ENCODE measurements at regions not wholly inside any gene's neighbourhood (a gene's known extent, or its start where the extent isn't known, plus 50 kb on each side); places are given as distances from the start of the nearest gene placed in this dataset.
"Not testable (repeated sequence)": the region's sequence is repeated elsewhere in the genome, so short reads cannot be mapped to it uniquely, and the experiment has no call there.

- H3K36me3 ChIP-seq: no peaks in the 10 kb centered on the region
- no peak for DNase-seq (ENCODE audit: low read depth in 1 of 2, low spot score in 1 of 2)
- TF ChIP-seq CTCF (IDR thresholded peaks at IDR 0.05; ENCODE audit: low read depth, low read length): no peak
Observed at GRCh38 chr14:86782092-86782580, 1210.8 kb downstream of the GALC start.

GRCh38 chr14:86780876-86781510 lies 1212.0 kb downstream of the GALC start:
- no peaks in the 10 kb centered on the region for H3K4me1 ChIP-seq (ENCODE audit: low read depth)

More at GRCh38 chr14:86782092-86782580, 1210.8 kb downstream of the GALC start:
- no peaks in the 10 kb centered on the region for H3K27me3 ChIP-seq
- H3K9me3 ChIP-seq (ENCODE audit: low read depth): no peaks in the 10 kb centered on the region
- no peak overlapping the region for H3K27ac ChIP-seq
- no peak overlapping the region for H3K4me3 ChIP-seq
- H3K4me1 ChIP-seq (ENCODE audit: low read depth): no peaks in the 10 kb centered on the region

GRCh38 chr14:86780461-86780860 lies 1212.5 kb downstream of the GALC start:
- Histone ChIP-seq H3K4me1 (ENCODE audit: low read depth) (no peaks in the 10 kb centered on the region), H3K27ac (no peak overlapping the region), H3K9me3 (ENCODE audit: low read depth) (no peaks in the 10 kb centered on the region), H3K4me3 (no peak overlapping the region), H3K36me3 (no peaks in the 10 kb centered on the region), H3K27me3 (no peaks in the 10 kb centered on the region)
- no peak for DNase-seq (ENCODE audit: low read depth in 1 of 2, low spot score in 1 of 2)
- TF ChIP-seq CTCF (IDR thresholded peaks at IDR 0.05; ENCODE audit: low read depth, low read length): no peak

More at GRCh38 chr14:86780876-86781510, 1212.0 kb downstream of the GALC start:
- no peak overlapping the region for H3K4me3 ChIP-seq
- no peaks in the 10 kb centered on the region for H3K9me3 ChIP-seq (ENCODE audit: low read depth)
- TF ChIP-seq CTCF (IDR thresholded peaks at IDR 0.05; ENCODE audit: low read depth, low read length): no peak
- no peaks in the 10 kb centered on the region for H3K27me3 ChIP-seq
- no peak overlapping the region for H3K27ac ChIP-seq
- no peak for DNase-seq (ENCODE audit: low read depth in 1 of 2, low spot score in 1 of 2)
- no peaks in the 10 kb centered on the region for H3K36me3 ChIP-seq

DNA sequence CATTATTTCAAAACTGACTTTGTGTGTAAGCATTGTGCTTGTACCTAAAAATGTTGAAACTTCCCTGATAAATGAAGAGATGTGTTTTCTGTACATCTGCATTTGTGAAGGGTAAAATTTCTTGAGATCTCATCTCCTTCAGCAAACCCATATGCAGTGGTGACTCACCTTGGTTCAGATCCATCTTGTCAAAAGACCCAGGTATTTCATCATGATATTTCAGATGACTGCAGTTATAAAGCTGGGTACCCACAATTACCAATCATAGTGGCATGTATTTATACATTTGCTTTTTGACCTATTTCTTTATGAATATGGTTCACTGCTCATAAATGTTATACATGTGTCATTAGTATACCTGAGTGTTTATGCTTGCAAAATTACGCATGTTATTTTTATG lies 1213.6 kb downstream of the GALC start:
- no peak for DNase-seq (ENCODE audit: low read depth in 1 of 2, low spot score in 1 of 2)
- Histone ChIP-seq H3K36me3 (no peaks in the 10 kb centered on the region), H3K27me3 (no peaks in the 10 kb centered on the region), H3K9me3 (ENCODE audit: low read depth) (no peaks in the 10 kb centered on the region), H3K4me3 (no peak overlapping the region), H3K27ac (no peak overlapping the region), H3K4me1 (ENCODE audit: low read depth) (no peaks in the 10 kb centered on the region)
- TF ChIP-seq CTCF (IDR thresholded peaks at IDR 0.05; ENCODE audit: low read depth, low read length): no peak

DNA sequence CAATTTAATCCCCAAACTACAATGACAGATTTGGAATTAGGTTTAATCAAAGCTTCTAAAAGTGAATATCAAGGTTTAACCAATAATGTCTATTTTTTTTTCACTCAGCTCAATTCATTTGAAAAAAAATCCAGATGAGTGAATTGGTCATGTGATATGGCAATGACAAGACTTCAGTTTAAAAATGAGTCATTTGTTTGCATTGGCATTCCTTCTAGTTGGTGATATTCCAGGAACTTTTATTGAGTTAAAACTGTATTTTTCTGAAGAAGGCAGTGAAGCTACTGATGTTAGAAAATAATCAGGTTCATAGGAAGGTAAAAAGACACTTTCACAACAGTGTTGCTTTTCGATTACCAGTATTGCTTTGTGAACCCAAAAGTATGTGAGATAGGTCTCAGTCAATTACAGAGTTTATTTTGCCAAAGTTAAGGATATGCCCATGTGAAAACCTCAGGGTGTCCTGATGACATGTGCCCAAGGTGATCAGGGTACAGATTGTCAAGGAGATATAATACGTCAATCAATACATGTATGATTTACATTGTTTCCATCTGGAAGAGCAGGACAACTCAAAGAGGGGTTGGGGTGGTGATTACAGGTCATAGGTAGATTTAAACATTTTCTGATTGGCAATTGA lies 1214.9 kb downstream of the GALC start:
- no peaks in the 10 kb centered on the region for H3K27me3 ChIP-seq
- no peaks in the 10 kb centered on the region for H3K4me1 ChIP-seq (ENCODE audit: low read depth)
- H3K27ac ChIP-seq: no peak overlapping the region
- DNase-seq (ENCODE audit: low read depth in 1 of 2, low spot score in 1 of 2): peak in 1 of 2 donors; percentile 77
- H3K9me3 ChIP-seq (ENCODE audit: low read depth): no peaks in the 10 kb centered on the region
- no peak for TF ChIP-seq CTCF (IDR thresholded peaks at IDR 0.05; ENCODE audit: low read depth, low read length)
- H3K4me3 ChIP-seq: no peak overlapping the region
- H3K36me3 ChIP-seq: no peaks in the 10 kb centered on the region

- not testable (repeated sequence) for H3K9me3 ChIP-seq (ENCODE audit: low read depth); H3K36me3 ChIP-seq; H3K27me3 ChIP-seq; DNase-seq (ENCODE audit: low read depth in 1 of 2, low spot score in 1 of 2); H3K4me3 ChIP-seq; H3K4me1 ChIP-seq (ENCODE audit: low read depth); H3K27ac ChIP-seq
Observed at GRCh38 chr14:86775896-86776295, 1217.1 kb downstream of the GALC start.
